Liver (tissue), 3 donors: ENCODE measurements at regions not wholly inside any gene's neighbourhood (a gene's known extent, or its start where the extent isn't known, plus 50 kb on each side); places are given as distances from the start of the nearest gene placed in this dataset.

Experiments
- EGR1 ChIP-seq, 2 donors: IDR thresholded peaks; 2 replicates each; pipeline ENCODE4 v1.6.1; 2016 to 2018; ENCODE audit warnings: antibody characterized with exemption in 2 of 2, low read depth in 2 of 2
- FOXA1 ChIP-seq: IDR thresholded peaks from 2 replicates; pipeline ENCODE4 v1.6.1; 2016; ENCODE audit warnings: antibody characterized with exemption
- HNF4A ChIP-seq, 2 donors: conservative IDR thresholded peaks; 2 replicates each; pipeline ENCODE4 v1.6.1; 2016; ENCODE audit warnings: antibody characterized with exemption in 2 of 2, mild to moderate bottlenecking in 2 of 2
- JUND ChIP-seq, 2 donors: IDR thresholded peaks; 2 replicates each; pipeline ENCODE4 v1.6.1; 2016; ENCODE audit warnings: antibody characterized with exemption in 2 of 2
- TF ChIP-seq, protein P1 (sequence below): fragments of 150-350 bp; IDR thresholded peaks from 2 replicates; pipeline ENCODE4 v1.5.1; 2017; ENCODE audit warnings: improper control_type of control experiment, low read depth, low read length; ENCODE audit not compliant: missing input control
- donor health status: healthy.
- donor health status: healthy.

DNA sequence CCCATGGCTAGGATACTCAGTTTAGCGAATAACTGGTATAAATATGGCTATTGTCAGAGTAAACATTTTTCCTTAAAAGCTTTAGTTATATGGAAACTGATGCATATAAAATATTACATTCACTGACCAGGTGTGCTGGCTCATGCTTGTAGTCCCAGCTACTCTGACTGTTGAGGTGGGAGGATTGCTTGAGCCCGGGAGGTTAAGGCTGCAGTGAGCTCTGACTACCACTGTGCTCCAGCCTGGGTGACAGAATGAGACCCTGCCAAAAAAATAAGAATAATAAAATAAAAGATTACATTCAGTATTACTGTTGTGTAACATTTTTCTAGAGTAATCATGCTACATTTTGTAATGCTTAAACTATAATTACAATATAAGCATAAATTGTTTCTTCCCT lies 350.4 kb upstream of the FSIP2 start:
- TF ChIP-seq HNF4A (conservative IDR thresholded peaks at IDR 0.05) (no peak), FOXA1 (no peak), JUND (IDR thresholded peaks at IDR 0.05) (no peak), EGR1 (IDR thresholded peaks at IDR 0.05; ENCODE audit: low read depth in 2 of 2) (no peak)
- TF ChIP-seq, protein P1, sequence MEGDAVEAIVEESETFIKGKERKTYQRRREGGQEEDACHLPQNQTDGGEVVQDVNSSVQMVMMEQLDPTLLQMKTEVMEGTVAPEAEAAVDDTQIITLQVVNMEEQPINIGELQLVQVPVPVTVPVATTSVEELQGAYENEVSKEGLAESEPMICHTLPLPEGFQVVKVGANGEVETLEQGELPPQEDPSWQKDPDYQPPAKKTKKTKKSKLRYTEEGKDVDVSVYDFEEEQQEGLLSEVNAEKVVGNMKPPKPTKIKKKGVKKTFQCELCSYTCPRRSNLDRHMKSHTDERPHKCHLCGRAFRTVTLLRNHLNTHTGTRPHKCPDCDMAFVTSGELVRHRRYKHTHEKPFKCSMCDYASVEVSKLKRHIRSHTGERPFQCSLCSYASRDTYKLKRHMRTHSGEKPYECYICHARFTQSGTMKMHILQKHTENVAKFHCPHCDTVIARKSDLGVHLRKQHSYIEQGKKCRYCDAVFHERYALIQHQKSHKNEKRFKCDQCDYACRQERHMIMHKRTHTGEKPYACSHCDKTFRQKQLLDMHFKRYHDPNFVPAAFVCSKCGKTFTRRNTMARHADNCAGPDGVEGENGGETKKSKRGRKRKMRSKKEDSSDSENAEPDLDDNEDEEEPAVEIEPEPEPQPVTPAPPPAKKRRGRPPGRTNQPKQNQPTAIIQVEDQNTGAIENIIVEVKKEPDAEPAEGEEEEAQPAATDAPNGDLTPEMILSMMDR, result no peak
